ENCODE measurements at regions not wholly inside any gene's neighbourhood (a gene's known extent, or its start where the extent isn't known, plus 50 kb on each side); places are given as distances from the start of the nearest gene placed in this dataset.
"Not testable (repeated sequence)": the region's sequence is repeated elsewhere in the genome, so short reads cannot be mapped to it uniquely, and the experiment has no call there.

DNA sequence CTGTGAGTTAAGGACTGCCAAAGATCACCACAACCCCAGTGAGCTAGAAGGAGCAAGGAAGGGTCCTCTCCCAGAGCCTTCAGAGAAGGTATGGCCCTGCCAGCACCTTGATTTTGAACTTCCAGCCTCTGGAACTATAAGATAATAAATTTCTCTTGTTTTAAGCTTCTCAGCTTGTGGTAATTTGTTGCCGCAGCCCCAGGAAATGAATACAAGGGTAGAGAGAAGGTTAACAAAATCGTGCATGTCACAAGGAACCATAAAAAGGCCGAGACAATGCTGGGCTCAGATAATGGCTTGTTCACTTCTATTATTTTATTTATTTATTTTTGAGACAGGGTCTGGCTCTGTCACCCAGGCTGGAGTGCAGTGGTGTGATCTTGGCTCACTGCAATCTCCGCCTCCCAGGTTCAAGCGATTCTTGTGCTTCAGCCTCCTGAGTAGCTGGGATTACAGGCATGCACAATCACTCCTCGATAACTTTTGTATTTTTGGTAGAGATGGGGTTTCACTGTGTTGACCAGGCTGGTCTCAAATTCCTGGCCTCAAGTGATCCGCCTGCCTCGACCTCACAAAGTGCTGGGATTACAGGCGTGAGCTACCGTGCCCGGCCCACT, 71.5 kb downstream of the WSB1 start:
- in situ Hi-C loops (cut with HindIII; ENCODE audit: low sequenced_read_pairs); DNase-seq (ENCODE audit: low read depth); H3K4me3 ChIP-seq (ENCODE audit: low read depth, low read length): not testable (repeated sequence)

DNA sequence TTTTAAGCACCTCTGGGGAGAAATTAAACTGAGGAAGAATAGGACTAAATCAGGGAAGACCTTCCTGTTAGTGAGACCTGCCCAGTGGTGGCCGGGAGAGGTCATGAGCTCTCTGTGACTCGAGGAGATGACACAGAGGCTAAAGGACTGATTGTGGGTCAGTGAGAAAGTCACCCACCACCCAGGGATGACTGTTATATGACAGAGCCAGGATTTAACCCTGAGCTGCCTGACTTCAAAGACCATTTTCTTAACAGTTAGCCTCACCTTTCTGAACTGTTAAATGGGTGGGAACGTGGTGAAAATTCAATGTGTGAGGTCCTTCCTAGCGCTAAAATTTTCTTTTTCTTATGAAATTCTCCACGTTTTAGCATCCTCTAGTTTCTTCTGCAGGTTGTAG, 72.5 kb downstream of the WSB1 start:
- in situ Hi-C loops (cut with HindIII; ENCODE audit: low sequenced_read_pairs) = no loop called here
- TF ChIP-seq, protein P1, sequence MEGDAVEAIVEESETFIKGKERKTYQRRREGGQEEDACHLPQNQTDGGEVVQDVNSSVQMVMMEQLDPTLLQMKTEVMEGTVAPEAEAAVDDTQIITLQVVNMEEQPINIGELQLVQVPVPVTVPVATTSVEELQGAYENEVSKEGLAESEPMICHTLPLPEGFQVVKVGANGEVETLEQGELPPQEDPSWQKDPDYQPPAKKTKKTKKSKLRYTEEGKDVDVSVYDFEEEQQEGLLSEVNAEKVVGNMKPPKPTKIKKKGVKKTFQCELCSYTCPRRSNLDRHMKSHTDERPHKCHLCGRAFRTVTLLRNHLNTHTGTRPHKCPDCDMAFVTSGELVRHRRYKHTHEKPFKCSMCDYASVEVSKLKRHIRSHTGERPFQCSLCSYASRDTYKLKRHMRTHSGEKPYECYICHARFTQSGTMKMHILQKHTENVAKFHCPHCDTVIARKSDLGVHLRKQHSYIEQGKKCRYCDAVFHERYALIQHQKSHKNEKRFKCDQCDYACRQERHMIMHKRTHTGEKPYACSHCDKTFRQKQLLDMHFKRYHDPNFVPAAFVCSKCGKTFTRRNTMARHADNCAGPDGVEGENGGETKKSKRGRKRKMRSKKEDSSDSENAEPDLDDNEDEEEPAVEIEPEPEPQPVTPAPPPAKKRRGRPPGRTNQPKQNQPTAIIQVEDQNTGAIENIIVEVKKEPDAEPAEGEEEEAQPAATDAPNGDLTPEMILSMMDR (IDR thresholded peaks at IDR 0.05; ENCODE audit: low read depth, low read length, missing control alignments) = no peak
- H3K4me3 ChIP-seq (ENCODE audit: low read depth, low read length) = no peak overlapping the region
- no peak for DNase-seq (ENCODE audit: low read depth)

DNA sequence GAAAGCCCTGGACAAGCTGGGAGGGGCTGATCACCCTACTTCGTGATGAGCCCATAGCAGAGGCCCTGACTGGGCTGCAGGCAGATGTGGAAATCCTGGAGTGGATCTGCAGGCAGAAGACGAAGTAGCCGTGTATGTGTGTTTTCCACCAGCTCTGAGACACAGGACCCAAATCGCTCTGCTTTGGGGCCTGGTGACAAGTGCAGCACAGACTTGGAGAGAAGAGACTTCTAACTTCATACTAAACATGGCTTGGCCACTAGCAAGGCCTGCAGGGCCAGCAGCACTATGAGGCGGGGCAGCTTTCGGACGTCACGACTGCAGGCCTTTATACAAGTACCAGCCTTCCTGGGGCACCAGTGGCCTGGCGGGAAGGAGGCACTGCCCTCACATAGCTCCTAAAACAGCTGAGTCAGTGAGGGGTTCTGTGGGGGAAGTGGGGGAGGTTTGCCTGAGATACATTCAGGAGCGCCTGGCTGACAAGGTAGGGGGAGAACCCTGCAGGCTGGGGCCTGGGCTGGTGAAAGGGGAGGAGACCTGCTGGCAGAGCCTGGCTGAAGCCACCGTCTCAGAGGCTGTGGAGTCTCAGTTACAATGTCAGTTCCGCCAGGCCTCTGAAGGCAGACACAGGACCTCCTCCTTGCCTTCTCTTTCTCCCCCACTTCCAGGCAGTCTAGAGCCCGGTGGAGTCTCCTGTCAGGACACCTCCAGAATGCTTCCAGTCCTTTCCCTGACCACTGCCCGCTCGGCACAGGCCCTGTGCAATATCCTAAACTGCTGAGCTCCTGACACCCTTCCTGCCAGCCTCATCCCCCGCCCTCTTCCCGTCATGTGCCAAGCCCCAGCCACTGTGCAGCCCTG, 73.4 kb downstream of the WSB1 start:
- in situ Hi-C loops (cut with HindIII; ENCODE audit: low sequenced_read_pairs) = no loop called here
- TF ChIP-seq, protein P1 (IDR thresholded peaks at IDR 0.05; ENCODE audit: low read depth, low read length, missing control alignments) = no peak
- DNase-seq (ENCODE audit: low read depth) = no peak
- H3K4me3 ChIP-seq (ENCODE audit: low read depth, low read length) = no peak overlapping the region

DNA sequence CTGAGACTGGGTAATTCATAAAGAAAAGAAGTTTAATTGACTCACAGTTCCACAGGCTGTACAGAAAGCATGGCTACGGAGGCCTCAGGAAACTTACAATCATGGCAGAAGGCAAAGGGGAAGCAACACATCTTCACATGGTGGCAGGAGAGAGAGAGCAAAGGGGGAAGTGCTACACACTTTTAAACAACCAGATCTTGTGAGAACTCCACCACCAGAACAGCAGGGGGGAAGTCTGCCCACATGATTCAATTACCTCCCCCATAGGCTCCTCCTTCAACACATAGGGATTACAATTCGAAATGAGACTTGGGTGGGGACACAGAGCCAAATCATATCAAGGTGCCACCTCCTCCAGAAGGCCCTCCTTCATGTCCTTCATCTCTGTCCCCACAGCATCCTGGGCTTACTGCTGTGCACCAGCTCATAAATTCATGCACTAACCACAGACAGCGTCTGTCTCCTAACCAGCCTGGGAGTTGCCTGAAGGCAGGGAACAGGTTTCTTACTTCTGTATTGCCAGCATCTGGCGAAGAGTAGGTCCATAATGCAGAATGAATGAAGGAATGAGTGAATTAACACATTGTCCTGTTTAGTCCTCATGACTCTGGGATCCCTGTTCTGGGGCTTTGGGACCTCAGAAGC, 74.4 kb downstream of the WSB1 start:
- in situ Hi-C loops (cut with HindIII; ENCODE audit: low sequenced_read_pairs) = no loop called here
- TF ChIP-seq, protein P1 (IDR thresholded peaks at IDR 0.05; ENCODE audit: low read depth, low read length, missing control alignments) = no peak
- DNase-seq (ENCODE audit: low read depth) = no peak
- no peak overlapping the region for H3K4me3 ChIP-seq (ENCODE audit: low read depth, low read length)

DNA sequence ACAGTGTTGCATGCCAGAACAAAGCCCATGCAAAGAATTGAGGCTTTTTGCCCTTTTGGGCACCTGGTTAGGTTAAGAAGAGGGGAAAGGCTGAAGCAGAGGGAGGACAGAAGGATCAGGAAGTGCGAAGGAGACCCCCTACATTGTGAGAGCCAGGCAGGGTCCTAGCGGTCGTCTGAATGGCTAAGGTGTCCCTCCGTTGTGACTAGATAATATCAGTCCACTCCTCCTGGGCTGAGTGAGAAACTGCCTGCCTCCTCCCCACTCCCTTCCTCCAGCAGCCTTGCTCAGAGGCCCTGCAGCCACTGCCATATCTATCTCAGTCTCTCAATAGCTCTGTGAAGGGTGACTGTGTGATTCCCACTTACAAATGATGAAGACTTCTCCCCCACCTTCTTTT, 75.1 kb downstream of the WSB1 start:
- TF ChIP-seq, protein P1 (IDR thresholded peaks at IDR 0.05; ENCODE audit: low read depth, low read length, missing control alignments) = no peak
- H3K4me3 ChIP-seq (ENCODE audit: low read depth, low read length) = no peak overlapping the region
- in situ Hi-C loops (cut with HindIII; ENCODE audit: low sequenced_read_pairs) = no loop called here
- no peak for DNase-seq (ENCODE audit: low read depth)

DNA sequence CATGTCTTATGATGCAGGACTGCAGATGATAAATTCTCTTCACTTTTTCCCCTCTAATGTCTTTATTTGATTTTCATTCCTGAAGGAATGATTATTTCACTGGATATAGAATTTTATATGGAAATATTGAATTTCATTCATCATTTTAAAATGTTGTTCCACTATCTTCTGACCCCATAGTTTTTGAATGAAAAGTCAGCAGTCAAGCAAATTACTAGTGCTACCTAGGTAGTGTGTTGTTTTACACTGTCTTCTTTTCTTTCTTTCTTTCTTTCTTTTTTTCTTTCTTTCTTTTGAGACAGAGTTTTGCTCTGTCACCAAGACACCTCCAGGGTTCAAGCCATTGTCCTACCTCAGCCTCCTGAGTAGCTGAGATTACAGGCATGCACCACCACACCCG, 76.9 kb downstream of the WSB1 start:
- in situ Hi-C loops (cut with HindIII; ENCODE audit: low sequenced_read_pairs) = no loop called here
- DNase-seq (ENCODE audit: low read depth) = no peak
- TF ChIP-seq, protein P1 (IDR thresholded peaks at IDR 0.05; ENCODE audit: low read depth, low read length, missing control alignments) = no peak
- H3K4me3 ChIP-seq (ENCODE audit: low read depth, low read length) = no peak overlapping the region

DNA sequence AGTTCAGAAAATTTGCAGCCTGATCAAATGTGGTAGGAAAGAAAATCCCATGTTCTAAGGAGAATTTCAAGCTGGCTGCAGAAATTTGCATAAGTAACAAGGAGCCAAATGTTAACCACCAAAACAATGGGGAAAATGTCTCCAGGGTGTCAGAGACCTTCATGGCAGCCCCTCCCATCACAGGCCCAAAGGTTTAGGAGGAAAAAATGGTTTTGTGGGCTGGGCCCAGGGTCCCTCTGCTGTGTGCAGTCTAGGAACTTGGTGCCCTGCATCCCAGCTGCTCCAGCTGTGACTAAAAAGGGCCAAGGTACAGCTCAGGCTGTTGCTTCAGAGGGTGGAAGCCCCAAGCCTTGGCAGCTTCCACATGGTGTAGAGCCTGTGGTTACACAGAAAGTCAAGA, 79.8 kb downstream of the WSB1 start:
- in situ Hi-C loops (cut with HindIII; ENCODE audit: low sequenced_read_pairs); H3K4me3 ChIP-seq (ENCODE audit: low read depth, low read length); DNase-seq (ENCODE audit: low read depth): not testable (repeated sequence)
